ENCODE measurements at regions not wholly inside any gene's neighbourhood (a gene's known extent, or its start where the extent isn't known, plus 50 kb on each side); places are given as distances from the start of the nearest gene placed in this dataset.
A peak's percentile ranks its signal among the peaks of the same experiment; 100 is the strongest.

DNA sequence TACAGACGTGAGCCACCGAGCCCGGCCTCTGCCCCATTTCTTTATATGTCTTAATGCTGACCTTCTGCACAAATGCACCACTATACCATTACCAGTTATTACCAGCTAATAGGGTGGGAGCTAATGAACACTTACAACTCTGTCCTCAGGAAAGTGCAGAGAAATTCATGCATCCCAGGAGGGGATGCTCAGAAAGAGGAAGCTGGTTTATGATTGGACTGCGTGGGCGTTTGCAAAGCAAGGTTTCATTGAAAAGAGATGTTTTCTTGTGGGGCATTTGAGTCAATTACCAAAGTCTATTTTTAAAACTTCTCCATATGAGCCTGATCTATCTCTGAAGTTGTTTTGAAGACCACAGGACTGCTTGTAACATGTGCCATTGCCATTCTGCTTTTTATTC, 417.7 kb upstream of the CELF2 start:
- ChIA-PET SMC1A (ENCODE audit: uncharacterized antibody, unreplicated experiment) (no interaction called here), CTCF (no interaction called here), RAD21 (ENCODE audit: unreplicated experiment) (interaction anchor here (0.6 kb wide), 1 partner anchor 1065 kb away, joined by 4 read pairs; no protein-coding TSS in a partner anchor), POLR2A (no interaction called here)
- Histone ChIP-seq H3K27me3 (replicated peaks in 1 of 2; ENCODE audit: control insufficient read depth in 2 of 2, insufficient read depth in 2 of 2, low read length in 1 of 2) (no peaks in the 10 kb centered on the region), H4K20me1 (ENCODE audit: control insufficient read depth, insufficient read depth) (no peaks in the 10 kb centered on the region), H3K4me2 (ENCODE audit: control insufficient read depth, insufficient read depth) (no peak overlapping the region), H3K9ac (ENCODE audit: control insufficient read depth, insufficient read depth, low read length) (no peak overlapping the region), H2AFZ (ENCODE audit: control insufficient read depth, low read depth, low read length) (no peak overlapping the region), H3K79me2 (ENCODE audit: control insufficient read depth, insufficient read depth, low read length) (no peaks in the 10 kb centered on the region), H3K4me3 (no peak overlapping the region), H3K27ac (ENCODE audit: control insufficient read depth, insufficient read depth) (no peak overlapping the region), H3K36me3 (ENCODE audit: control insufficient read depth in 2 of 2, insufficient read depth in 2 of 2, low read length in 1 of 2) (no peaks in the 10 kb centered on the region), H3K9me3 (replicated peaks; ENCODE audit: control insufficient read depth, insufficient read depth, low read length) (no peaks in the 10 kb centered on the region), H3K4me1 (ENCODE audit: control insufficient read depth, insufficient read depth, low read length) (no peaks in the 10 kb centered on the region)
- ATAC-seq (no peak), DNase-seq (ENCODE audit: low read depth, low spot score) (no peak), FAIRE-seq (no peak)
- intact Hi-C loops (cut with micrococcal nuclease; ENCODE audit: unreplicated experiment): no loop called here
- TF ChIP-seq BCL11A (IDR thresholded peaks at IDR 0.05; ENCODE audit: low read depth, low read length) (peak; percentile 34; the same call in 1 of the 2 replicates), MEF2A (IDR thresholded peaks at IDR 0.05; ENCODE audit: insufficient read depth, low read depth, low read length) (peak; percentile 79), SPI1 (IDR thresholded peaks at IDR 0.05; ENCODE audit: borderline replicate concordance, insufficient read depth, low read depth, low read length) (peak; percentile 56), KDM1A (IDR thresholded peaks at IDR 0.05; ENCODE audit: borderline replicate concordance) (no peak), EGR1 (IDR thresholded peaks at IDR 0.05; ENCODE audit: borderline replicate concordance in 1 of 2, low read depth in 2 of 2, low read length in 2 of 2) (peak in 1 of 2 experiments; percentile 66; a peak in 2 of 3 replicates), RCOR1 (conservative IDR thresholded peaks at IDR 0.05; ENCODE audit: low read depth, low read length) (no peak), ZNF24 (IDR thresholded peaks at IDR 0.05) (no peak)
- WGBS (ENCODE audit: insufficient coverage, insufficient replicate concordance, low lambda C conversion rate, missing lambda C conversion rate): 42% methylated on average over 5 of the region's 5 CpGs
- in situ Hi-C loops (cut with MboI): no loop called here
- no TSS peak for BruUV-seq (replicated peaks)

- ChIA-PET POLR2A (no interaction called here), CTCF (no interaction called here), RAD21 (ENCODE audit: unreplicated experiment) (no interaction called here), SMC1A (ENCODE audit: uncharacterized antibody, unreplicated experiment) (no interaction called here)
- no TSS peak for BruUV-seq (replicated peaks)
- 31% methylated on average over 9 of the region's 9 CpGs for WGBS (ENCODE audit: insufficient coverage, insufficient replicate concordance, low lambda C conversion rate, missing lambda C conversion rate)
- H2AFZ ChIP-seq (ENCODE audit: control insufficient read depth, low read depth, low read length): no peak overlapping the region
- no peak for FAIRE-seq
- no peak overlapping the region for H3K4me3 ChIP-seq
- no peaks in the 10 kb centered on the region for H3K4me1 ChIP-seq (ENCODE audit: control insufficient read depth, insufficient read depth, low read length)
- H3K27me3 ChIP-seq (replicated peaks in 1 of 2; ENCODE audit: control insufficient read depth in 2 of 2, insufficient read depth in 2 of 2, low read length in 1 of 2): no peaks in the 10 kb centered on the region
- H3K36me3 ChIP-seq (ENCODE audit: control insufficient read depth in 2 of 2, insufficient read depth in 2 of 2, low read length in 1 of 2): no peaks in the 10 kb centered on the region
- intact Hi-C loops (cut with micrococcal nuclease; ENCODE audit: unreplicated experiment): no loop called here
- ATAC-seq: no peak
- H3K9ac ChIP-seq (ENCODE audit: control insufficient read depth, insufficient read depth, low read length): no peak overlapping the region
- no peaks in the 10 kb centered on the region for H3K9me3 ChIP-seq (replicated peaks; ENCODE audit: control insufficient read depth, insufficient read depth, low read length)
- no peaks in the 10 kb centered on the region for H3K79me2 ChIP-seq (ENCODE audit: control insufficient read depth, insufficient read depth, low read length)
- DNase-seq (ENCODE audit: low read depth, low spot score): no peak
- in situ Hi-C loops (cut with MboI): no loop called here
- H4K20me1 ChIP-seq (ENCODE audit: control insufficient read depth, insufficient read depth): no peaks in the 10 kb centered on the region
- H3K4me2 ChIP-seq (ENCODE audit: control insufficient read depth, insufficient read depth): no peak overlapping the region
- H3K27ac ChIP-seq (ENCODE audit: control insufficient read depth, insufficient read depth): no peak overlapping the region
- TF ChIP-seq SPI1 (IDR thresholded peaks at IDR 0.05; ENCODE audit: borderline replicate concordance, insufficient read depth, low read depth, low read length) (no peak), ZNF622 (IDR thresholded peaks at IDR 0.05) (no peak), ZBTB11 (CRISPR knock-in tag; IDR thresholded peaks at IDR 0.05) (no peak), BHLHE40 (IDR thresholded peaks at IDR 0.05; ENCODE audit: borderline replicate concordance in 1 of 2, low read depth in 2 of 2, low read length in 1 of 2) (no peak), NR2C2 (IDR thresholded peaks at IDR 0.05; ENCODE audit: borderline replicate concordance, control insufficient read depth, insufficient read length, low read depth) (no peak), NRF1 (conservative IDR thresholded peaks at IDR 0.05; ENCODE audit: low read depth, low read length) (no peak), ZNF274 (IDR thresholded peaks at IDR 0.05; ENCODE audit: insufficient read depth, insufficient read length) (no peak), IKZF2 (IDR thresholded peaks at IDR 0.05) (no peak)
These were observed 412.1 kb upstream of the CELF2 start for GRCh38 chr10:10605551-10606081.
